HEK293T (cell line): ENCODE measurements at regions not wholly inside any gene's neighbourhood (a gene's known extent, or its start where the extent isn't known, plus 50 kb on each side); places are given as distances from the start of the nearest gene placed in this dataset.

Experiments
- FOXA1 ChIP-seq: fragments of 450-650 bp; IDR thresholded peaks from 2 replicates; pipeline ENCODE4 v1.6.1; 2016; ENCODE audit warnings: mild to moderate bottlenecking
- FOXK2 ChIP-seq: fragments of 450-650 bp; IDR thresholded peaks from 2 replicates; pipeline ENCODE4 v1.6.1; 2016; ENCODE audit warnings: mild to moderate bottlenecking
- FOXM1 ChIP-seq: fragments of 450-650 bp; IDR thresholded peaks from 2 replicates; pipeline ENCODE4 v1.6.1; 2017; ENCODE audit warnings: mild to moderate bottlenecking, borderline replicate concordance
- HDGF ChIP-seq: fragments of 450-650 bp; IDR thresholded peaks from 2 replicates; pipeline ENCODE4 v1.6.1; 2017; ENCODE audit warnings: antibody characterized with exemption, borderline replicate concordance
- L3MBTL2 ChIP-seq: fragments of 450-650 bp; conservative IDR thresholded peaks from 2 replicates; pipeline ENCODE4 v1.6.1; 2016; ENCODE audit warnings: mild to moderate bottlenecking
- SP1 ChIP-seq: fragments of 450-650 bp; IDR thresholded peaks from 2 replicates; pipeline ENCODE4 v1.6.1; 2017
- TARDBP ChIP-seq: fragments of 450-650 bp; IDR thresholded peaks from 2 replicates; pipeline ENCODE4 v1.6.1; 2016

DNA sequence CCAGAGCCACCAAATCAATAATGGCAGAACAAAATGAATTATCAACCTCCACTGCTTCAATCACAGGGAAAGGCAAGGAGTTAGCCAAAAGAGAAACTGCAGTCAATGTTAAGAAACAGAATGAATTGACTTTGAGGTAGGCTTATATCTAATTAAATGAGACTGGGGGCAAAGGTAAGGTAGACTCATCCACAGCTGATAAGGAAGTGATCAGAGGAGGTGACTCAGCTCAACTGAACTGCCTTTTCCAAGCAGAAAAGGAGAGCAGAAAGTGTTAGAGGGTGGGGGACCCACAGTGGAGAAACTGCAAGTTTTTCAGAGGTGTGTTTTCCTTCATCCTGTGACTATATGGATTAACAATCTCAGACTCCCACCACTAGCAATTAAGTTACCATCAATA, 345.8 kb upstream of the PPARGC1A start:
- TF ChIP-seq SP1 (no peak), FOXM1 (no peak), FOXK2 (no peak), HDGF (no peak), TARDBP (no peak), FOXA1 (no peak), L3MBTL2 (no peak)
